ENCODE measurements at regions not wholly inside any gene's neighbourhood (a gene's known extent, or its start where the extent isn't known, plus 50 kb on each side); places are given as distances from the start of the nearest gene placed in this dataset.

GRCh38 chr2:52956766-52957165, 810.8 kb upstream of the CHAC2 start:
- no peak overlapping the region for H2BK12ac ChIP-seq (ENCODE audit: low read length)
- H3K14ac ChIP-seq (ENCODE audit: low read length), result no peak overlapping the region
- H3K9me3 ChIP-seq (ENCODE audit: insufficient read depth, low read depth, low read length), result no peaks in the 10 kb centered on the region
- no peaks in the 10 kb centered on the region for H3K79me1 ChIP-seq (ENCODE audit: low read length)
- H3K27ac ChIP-seq (ENCODE audit: low read depth, low read length), result no peak overlapping the region
- DNase-seq, result no peak
- H3K36me3 ChIP-seq (ENCODE audit: control insufficient read depth in 1 of 2, insufficient read depth in 2 of 2, low read length in 2 of 2), result no peaks in the 10 kb centered on the region
- H4K12ac ChIP-seq (ENCODE audit: low read depth, low read length), result no peak overlapping the region
- H3K4me1 ChIP-seq (ENCODE audit: control insufficient read depth in 1 of 2, insufficient read depth in 2 of 2, low read length in 2 of 2), result no peaks in the 10 kb centered on the region
- no peaks in the 10 kb centered on the region for H3K79me2 ChIP-seq (ENCODE audit: control insufficient read depth, insufficient read depth, low read length, poor library complexity)
- H4K91ac ChIP-seq (ENCODE audit: low read depth, low read length), result no peak overlapping the region
- no peak overlapping the region for H3K18ac ChIP-seq (ENCODE audit: low read length)
- no peak overlapping the region for H3K4me2 ChIP-seq (ENCODE audit: low read length)
- H2AK5ac ChIP-seq (ENCODE audit: low read length), result no peak overlapping the region
- no peak overlapping the region for H2AFZ ChIP-seq (ENCODE audit: insufficient read depth, low read length, poor library complexity)
- H3K4ac ChIP-seq (ENCODE audit: low read depth, low read length), result no peak overlapping the region
- H2BK5ac ChIP-seq (ENCODE audit: low read depth, low read length, poor library complexity), result no peak overlapping the region
- H3K9ac ChIP-seq (ENCODE audit: low read length), result no peak overlapping the region
- no peaks in the 10 kb centered on the region for H3K27me3 ChIP-seq (ENCODE audit: insufficient read depth, low read length)
- H4K8ac ChIP-seq (ENCODE audit: low read depth, low read length), result no peak overlapping the region
- no CpG with 5 or more reads among the region's 1 CpG for WGBS (ENCODE audit: extremely low coverage, insufficient coverage, insufficient read length)
- H3K23ac ChIP-seq (ENCODE audit: low read length), result no peak overlapping the region
- H2BK120ac ChIP-seq (ENCODE audit: insufficient read depth, low read length, poor library complexity), result no peak overlapping the region
- H3K4me3 ChIP-seq (ENCODE audit: low read depth, low read length), result no peak overlapping the region

- no peak overlapping the region for H2AK5ac ChIP-seq (ENCODE audit: low read length)
- H3K4ac ChIP-seq (ENCODE audit: low read depth, low read length), result no peak overlapping the region
- no peak overlapping the region for H3K18ac ChIP-seq (ENCODE audit: low read length)
- no peak for DNase-seq
- H3K4me2 ChIP-seq (ENCODE audit: low read length), result no peak overlapping the region
- H2BK5ac ChIP-seq (ENCODE audit: low read depth, low read length, poor library complexity), result no peak overlapping the region
- H3K27me3 ChIP-seq (ENCODE audit: insufficient read depth, low read length), result no peaks in the 10 kb centered on the region
- no peak overlapping the region for H3K14ac ChIP-seq (ENCODE audit: low read length)
- WGBS (ENCODE audit: extremely low coverage, insufficient coverage, insufficient read length), result no CpG with 5 or more reads among the region's 4 CpGs
- no peak overlapping the region for H3K27ac ChIP-seq (ENCODE audit: low read depth, low read length)
- no peaks in the 10 kb centered on the region for H3K79me2 ChIP-seq (ENCODE audit: control insufficient read depth, insufficient read depth, low read length, poor library complexity)
- no peak overlapping the region for H2BK12ac ChIP-seq (ENCODE audit: low read length)
- H4K8ac ChIP-seq (ENCODE audit: low read depth, low read length), result no peak overlapping the region
- H3K36me3 ChIP-seq (ENCODE audit: control insufficient read depth in 1 of 2, insufficient read depth in 2 of 2, low read length in 2 of 2), result no peaks in the 10 kb centered on the region
- H4K12ac ChIP-seq (ENCODE audit: low read depth, low read length), result no peak overlapping the region
- no peak overlapping the region for H3K4me3 ChIP-seq (ENCODE audit: low read depth, low read length)
- no peaks in the 10 kb centered on the region for H3K4me1 ChIP-seq (ENCODE audit: control insufficient read depth in 1 of 2, insufficient read depth in 2 of 2, low read length in 2 of 2)
- no peak overlapping the region for H4K91ac ChIP-seq (ENCODE audit: low read depth, low read length)
- no peak overlapping the region for H3K23ac ChIP-seq (ENCODE audit: low read length)
- H3K9ac ChIP-seq (ENCODE audit: low read length), result no peak overlapping the region
- H2AFZ ChIP-seq (ENCODE audit: insufficient read depth, low read length, poor library complexity), result no peak overlapping the region
- no peaks in the 10 kb centered on the region for H3K9me3 ChIP-seq (ENCODE audit: insufficient read depth, low read depth, low read length)
- H2BK120ac ChIP-seq (ENCODE audit: insufficient read depth, low read length, poor library complexity), result no peak overlapping the region
- H3K79me1 ChIP-seq (ENCODE audit: low read length), result no peaks in the 10 kb centered on the region
Observed at GRCh38 chr2:52956118-52956517, 811.5 kb upstream of the CHAC2 start.

- Histone ChIP-seq H4K12ac (ENCODE audit: low read depth, low read length) (no peak overlapping the region), H3K27me3 (ENCODE audit: insufficient read depth, low read length) (no peaks in the 10 kb centered on the region), H2BK5ac (ENCODE audit: low read depth, low read length, poor library complexity) (no peak overlapping the region), H2AFZ (ENCODE audit: insufficient read depth, low read length, poor library complexity) (no peak overlapping the region), H2AK5ac (ENCODE audit: low read length) (no peak overlapping the region), H4K91ac (ENCODE audit: low read depth, low read length) (no peak overlapping the region), H2BK120ac (ENCODE audit: insufficient read depth, low read length, poor library complexity) (no peak overlapping the region), H3K79me2 (ENCODE audit: control insufficient read depth, insufficient read depth, low read length, poor library complexity) (no peaks in the 10 kb centered on the region), H3K79me1 (ENCODE audit: low read length) (no peaks in the 10 kb centered on the region), H3K27ac (ENCODE audit: low read depth, low read length) (no peak overlapping the region), H3K36me3 (ENCODE audit: control insufficient read depth in 1 of 2, insufficient read depth in 2 of 2, low read length in 2 of 2) (no peaks in the 10 kb centered on the region), H3K4me2 (ENCODE audit: low read length) (no peak overlapping the region), H3K9ac (ENCODE audit: low read length) (no peak overlapping the region), H3K9me3 (ENCODE audit: insufficient read depth, low read depth, low read length) (no peaks in the 10 kb centered on the region), H3K4me3 (ENCODE audit: low read depth, low read length) (no peak overlapping the region), H3K23ac (ENCODE audit: low read length) (no peak overlapping the region), H3K14ac (ENCODE audit: low read length) (no peak overlapping the region), H3K4me1 (ENCODE audit: control insufficient read depth in 1 of 2, insufficient read depth in 2 of 2, low read length in 2 of 2) (no peaks in the 10 kb centered on the region), H4K8ac (ENCODE audit: low read depth, low read length) (no peak overlapping the region), H2BK12ac (ENCODE audit: low read length) (no peak overlapping the region), H3K4ac (ENCODE audit: low read depth, low read length) (no peak overlapping the region), H3K18ac (ENCODE audit: low read length) (no peak overlapping the region)
- WGBS (ENCODE audit: extremely low coverage, insufficient coverage, insufficient read length), result no CpG with 5 or more reads among the region's 5 CpGs
- DNase-seq, result no peak
Observed at GRCh38 chr2:52955079-52955478, 812.5 kb upstream of the CHAC2 start.

- Histone ChIP-seq H3K18ac (ENCODE audit: low read length) (no peak overlapping the region), H3K14ac (ENCODE audit: low read length) (no peak overlapping the region), H2BK12ac (ENCODE audit: low read length) (no peak overlapping the region), H2AFZ (ENCODE audit: insufficient read depth, low read length, poor library complexity) (no peak overlapping the region), H3K79me2 (ENCODE audit: control insufficient read depth, insufficient read depth, low read length, poor library complexity) (no peaks in the 10 kb centered on the region), H4K8ac (ENCODE audit: low read depth, low read length) (no peak overlapping the region), H3K9me3 (ENCODE audit: insufficient read depth, low read depth, low read length) (no peaks in the 10 kb centered on the region), H2BK120ac (ENCODE audit: insufficient read depth, low read length, poor library complexity) (no peak overlapping the region), H3K4me3 (ENCODE audit: low read depth, low read length) (no peak overlapping the region), H3K27me3 (ENCODE audit: insufficient read depth, low read length) (no peaks in the 10 kb centered on the region), H3K36me3 (ENCODE audit: control insufficient read depth in 1 of 2, insufficient read depth in 2 of 2, low read length in 2 of 2) (no peaks in the 10 kb centered on the region), H3K79me1 (ENCODE audit: low read length) (no peaks in the 10 kb centered on the region), H3K27ac (ENCODE audit: low read depth, low read length) (no peak overlapping the region), H4K12ac (ENCODE audit: low read depth, low read length) (no peak overlapping the region), H4K91ac (ENCODE audit: low read depth, low read length) (no peak overlapping the region), H2BK5ac (ENCODE audit: low read depth, low read length, poor library complexity) (no peak overlapping the region), H3K4ac (ENCODE audit: low read depth, low read length) (no peak overlapping the region), H3K4me1 (ENCODE audit: control insufficient read depth in 1 of 2, insufficient read depth in 2 of 2, low read length in 2 of 2) (no peaks in the 10 kb centered on the region), H3K9ac (ENCODE audit: low read length) (no peak overlapping the region), H3K4me2 (ENCODE audit: low read length) (no peak overlapping the region), H3K23ac (ENCODE audit: low read length) (no peak overlapping the region), H2AK5ac (ENCODE audit: low read length) (no peak overlapping the region)
- DNase-seq, result no peak
- WGBS (ENCODE audit: extremely low coverage, insufficient coverage, insufficient read length), result no CpG with 5 or more reads among the region's 2 CpGs
Observed at GRCh38 chr2:52940101-52940500, 827.5 kb upstream of the CHAC2 start.

Data from trophoblast cell (in vitro differentiated cells and primary cell).